ENCODE measurements at regions not wholly inside any gene's neighbourhood (a gene's known extent, or its start where the extent isn't known, plus 50 kb on each side); places are given as distances from the start of the nearest gene placed in this dataset.
"Not testable (repeated sequence)": the region's sequence is repeated elsewhere in the genome, so short reads cannot be mapped to it uniquely, and the experiment has no call there.

DNA sequence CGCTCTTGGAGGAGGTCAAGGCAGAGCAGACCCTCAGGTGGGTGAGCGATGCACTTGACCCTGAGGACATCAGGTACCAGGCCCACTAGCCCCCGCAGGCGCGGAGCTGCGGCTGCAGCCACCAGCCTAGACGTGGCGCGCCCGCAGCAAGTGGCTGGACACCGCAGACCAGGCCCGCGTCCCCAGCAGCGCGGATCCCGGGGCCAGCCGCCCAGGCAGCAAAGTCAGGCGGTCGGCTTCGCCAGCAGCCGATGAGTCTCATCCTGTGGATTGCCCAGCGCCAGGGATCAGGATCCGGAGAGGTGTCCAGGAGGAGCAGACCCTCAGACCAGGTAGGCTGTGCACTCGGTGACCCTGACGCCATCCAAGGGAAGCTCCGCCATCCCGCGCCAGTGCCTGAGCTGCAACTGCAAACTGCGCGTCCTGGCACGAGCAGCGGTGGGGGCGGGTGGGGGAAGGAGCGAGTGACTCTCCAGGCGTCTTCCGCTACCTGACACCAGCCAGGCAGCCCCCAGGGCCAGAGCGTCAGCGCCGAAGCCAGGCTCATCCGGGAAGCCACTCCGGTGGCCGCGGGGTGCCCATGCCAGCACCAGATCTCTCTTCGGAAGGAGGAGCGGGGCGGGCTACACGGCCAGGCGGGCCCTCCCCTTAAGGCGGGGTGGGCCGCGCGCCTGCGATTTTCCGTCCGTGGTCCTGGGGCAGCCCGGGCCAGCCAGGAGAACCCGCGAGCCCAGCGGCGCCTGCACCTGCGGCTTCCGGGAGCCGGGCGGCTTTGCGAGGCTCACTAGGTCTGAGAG lies 92.6 kb upstream of the THOC3 start:
- peak; percentile 92 to 93 for ATAC-seq

DNA sequence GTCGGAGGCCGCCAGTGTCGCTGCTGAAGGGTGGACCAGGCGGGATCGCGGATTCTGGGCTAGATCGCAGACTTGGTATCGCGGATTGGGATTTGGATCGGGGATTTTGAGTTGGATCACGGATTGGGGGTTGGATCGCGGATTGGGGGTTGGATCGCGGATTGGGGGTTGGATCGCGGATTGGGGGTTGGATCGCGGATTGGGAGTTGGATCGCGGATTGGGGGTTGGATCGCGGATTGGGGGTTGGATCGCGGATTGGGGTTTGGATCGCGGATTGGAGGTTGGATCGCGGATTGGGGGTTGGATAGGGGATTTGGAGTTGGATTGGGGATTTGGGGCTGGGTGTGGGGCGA lies 93.1 kb upstream of the THOC3 start:
- ATAC-seq = not testable (repeated sequence)

- not testable (repeated sequence) for ATAC-seq
Measured at GRCh38 chr5:176061660-176062059, 93.5 kb upstream of the THOC3 start.

GRCh38 chr5:176066262-176066945 lies 98.3 kb upstream of the THOC3 start:
- peak; percentile 37 to 66 for ATAC-seq

- ATAC-seq = peak in 1 of 2 donors; percentile 21
Measured at GRCh38 chr5:176067162-176067561, 99.0 kb upstream of the THOC3 start.

- peak; percentile 45 to 61 for ATAC-seq
Measured at GRCh38 chr5:176067948-176068347, 99.8 kb upstream of the THOC3 start.

- ATAC-seq = not testable (repeated sequence)
Measured at GRCh38 chr5:176073996-176074571, 106.0 kb upstream of the THOC3 start.

GRCh38 chr5:176083717-176084116 lies 115.6 kb upstream of the THOC3 start:
- ATAC-seq = not testable (repeated sequence)

- not testable (repeated sequence) for ATAC-seq
Measured at GRCh38 chr5:176103083-176103482, 135.0 kb upstream of the THOC3 start.

DNA sequence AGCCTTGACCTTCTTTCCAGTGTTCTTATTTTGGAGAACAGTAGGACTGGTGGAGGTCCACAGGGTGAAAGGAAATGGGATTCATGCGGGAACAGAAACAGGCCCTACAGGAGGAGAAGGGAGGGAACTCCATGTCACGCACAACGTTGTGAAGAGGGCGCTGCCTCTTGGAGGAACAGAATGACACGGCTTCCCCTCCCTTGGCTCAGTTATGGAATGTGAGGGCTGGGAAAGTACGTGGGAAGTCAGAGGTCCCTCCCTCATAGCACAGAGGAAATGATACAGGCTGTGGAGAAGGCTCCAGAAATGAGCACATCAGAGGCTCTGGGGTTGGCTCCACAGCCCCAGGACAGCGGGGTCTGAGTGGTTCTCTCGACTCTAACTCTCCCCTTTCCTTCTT lies 125.3 kb upstream of the SIMC1 start:
- ATAC-seq = not testable (repeated sequence)

DNA sequence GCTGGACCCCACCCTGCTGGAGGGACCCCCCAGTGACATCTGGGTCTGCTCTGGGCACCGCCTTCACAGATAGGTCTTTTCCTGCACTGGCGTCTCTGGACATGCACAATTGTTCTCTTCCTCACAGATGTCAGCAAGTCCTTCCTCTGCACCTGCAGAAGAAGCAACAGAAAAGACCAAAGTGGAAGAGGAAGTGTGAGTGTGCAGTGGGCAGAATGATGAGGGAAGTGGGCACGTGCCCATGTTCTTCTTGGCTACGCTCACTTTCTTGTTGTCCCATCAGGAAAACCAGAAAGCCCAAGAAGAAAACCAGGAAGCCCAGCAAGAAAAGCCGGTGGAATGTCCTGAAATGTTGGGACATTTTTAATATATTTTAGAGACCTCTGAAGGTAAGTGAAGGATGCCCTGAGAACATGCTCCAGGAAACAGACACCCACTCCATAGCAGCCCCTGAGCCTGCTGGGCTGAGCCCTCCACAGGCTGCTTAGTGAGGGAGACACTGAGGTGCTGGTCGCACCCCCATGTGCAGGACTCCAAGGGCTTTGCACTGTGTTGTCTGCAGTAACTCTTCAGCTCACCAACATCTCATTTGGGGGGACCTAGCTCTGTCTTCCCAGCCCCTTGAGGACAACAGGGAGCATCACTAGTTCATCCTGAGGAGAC lies 124.4 kb upstream of the SIMC1 start:
- not testable (repeated sequence) for ATAC-seq

DNA sequence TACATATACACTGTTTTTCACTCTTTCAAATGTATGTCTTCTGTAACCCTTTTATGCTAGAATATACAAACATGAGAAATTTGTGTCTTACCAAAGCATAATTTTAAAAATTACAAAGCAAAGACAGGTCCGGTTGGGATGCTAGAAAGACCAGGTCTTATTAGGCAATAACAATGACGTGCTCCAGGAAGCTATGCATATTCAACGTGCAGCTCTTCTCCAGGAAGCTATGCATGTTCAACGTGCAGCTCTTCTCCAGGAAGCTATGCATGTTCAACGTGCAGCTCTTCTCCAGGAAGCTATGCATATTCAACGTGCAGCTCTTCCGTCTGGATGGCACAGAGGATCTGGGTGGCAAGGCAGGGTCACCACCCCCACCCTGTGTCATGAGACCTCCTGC lies 123.4 kb upstream of the SIMC1 start:
- not testable (repeated sequence) for ATAC-seq

GRCh38 chr5:176117699-176118238 lies 120.5 kb upstream of the SIMC1 start:
- not testable (repeated sequence) for ATAC-seq

- not testable (repeated sequence) for ATAC-seq
Measured at GRCh38 chr5:176122361-176122760, 115.9 kb upstream of the SIMC1 start.

- ATAC-seq = not testable (repeated sequence)
Measured at GRCh38 chr5:176124120-176124519, 114.1 kb upstream of the SIMC1 start.

GRCh38 chr5:176131771-176132170 lies 106.5 kb upstream of the SIMC1 start:
- no peak for ATAC-seq

DNA sequence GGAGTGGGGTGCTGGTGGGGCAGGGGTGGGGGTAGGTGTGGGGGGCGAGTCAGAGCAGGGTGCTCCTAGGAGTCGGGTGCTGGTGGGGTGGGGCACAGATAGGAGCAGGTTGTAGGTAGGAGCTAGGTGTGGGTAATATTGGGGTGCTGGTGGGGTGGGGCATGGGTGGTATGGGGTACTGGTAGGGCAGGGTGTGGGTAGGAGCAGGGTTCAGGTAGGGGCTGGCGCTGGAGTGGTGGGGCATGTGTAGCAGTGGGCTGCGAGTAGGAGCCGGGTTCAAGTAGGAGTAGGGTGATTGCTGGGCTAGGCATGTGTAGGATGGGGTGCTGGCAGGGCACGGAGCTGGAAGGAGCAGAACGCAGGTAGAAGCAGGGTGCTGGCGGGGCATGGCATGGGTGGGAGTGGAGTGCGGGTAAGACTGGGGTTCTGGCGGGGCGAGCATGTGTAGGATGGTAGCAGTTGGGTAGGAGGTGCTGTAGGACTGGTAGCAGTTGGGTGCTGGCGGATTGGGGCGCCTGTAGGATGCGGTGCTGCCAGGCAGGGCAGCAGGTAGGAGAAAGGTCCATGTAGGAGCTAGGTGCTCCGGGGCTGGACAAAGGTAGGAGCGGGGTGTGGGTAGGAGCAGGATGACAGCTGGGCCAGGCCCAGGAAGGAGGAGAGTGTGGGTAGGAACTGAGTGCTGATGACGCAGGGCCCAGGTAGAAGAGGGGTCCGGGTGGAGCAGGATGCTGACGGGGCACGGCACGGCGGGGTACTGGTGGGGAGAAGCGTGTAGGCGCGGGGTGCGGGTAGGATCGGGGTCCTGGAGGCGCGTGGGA lies 105.5 kb upstream of the SIMC1 start:
- peak in 1 of 2 donors; percentile 38 for ATAC-seq

GRCh38 chr5:176133289-176133870 lies 104.8 kb upstream of the SIMC1 start:
- ATAC-seq = peak in 1 of 2 donors; percentile 41

DNA sequence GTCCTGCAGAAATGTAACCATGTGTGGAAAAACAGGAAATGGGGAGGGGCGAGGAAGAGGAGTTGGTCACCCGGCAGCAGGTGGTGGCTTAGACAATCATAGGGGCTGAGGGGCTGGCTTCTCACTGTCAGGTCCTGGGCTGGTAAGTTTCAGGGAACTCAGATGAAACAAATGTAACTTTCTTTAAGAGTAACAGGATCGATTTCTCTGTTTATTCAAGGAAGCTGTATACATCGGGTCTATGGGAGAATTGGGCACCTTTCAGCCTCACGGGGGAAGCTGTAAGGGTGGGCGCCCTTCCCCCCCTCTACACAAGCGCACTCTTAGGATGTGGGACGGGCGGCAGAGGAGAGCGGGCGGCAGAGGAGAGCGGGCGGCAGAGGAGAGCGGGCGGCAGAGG lies 104.3 kb upstream of the SIMC1 start:
- no peak for ATAC-seq

DNA sequence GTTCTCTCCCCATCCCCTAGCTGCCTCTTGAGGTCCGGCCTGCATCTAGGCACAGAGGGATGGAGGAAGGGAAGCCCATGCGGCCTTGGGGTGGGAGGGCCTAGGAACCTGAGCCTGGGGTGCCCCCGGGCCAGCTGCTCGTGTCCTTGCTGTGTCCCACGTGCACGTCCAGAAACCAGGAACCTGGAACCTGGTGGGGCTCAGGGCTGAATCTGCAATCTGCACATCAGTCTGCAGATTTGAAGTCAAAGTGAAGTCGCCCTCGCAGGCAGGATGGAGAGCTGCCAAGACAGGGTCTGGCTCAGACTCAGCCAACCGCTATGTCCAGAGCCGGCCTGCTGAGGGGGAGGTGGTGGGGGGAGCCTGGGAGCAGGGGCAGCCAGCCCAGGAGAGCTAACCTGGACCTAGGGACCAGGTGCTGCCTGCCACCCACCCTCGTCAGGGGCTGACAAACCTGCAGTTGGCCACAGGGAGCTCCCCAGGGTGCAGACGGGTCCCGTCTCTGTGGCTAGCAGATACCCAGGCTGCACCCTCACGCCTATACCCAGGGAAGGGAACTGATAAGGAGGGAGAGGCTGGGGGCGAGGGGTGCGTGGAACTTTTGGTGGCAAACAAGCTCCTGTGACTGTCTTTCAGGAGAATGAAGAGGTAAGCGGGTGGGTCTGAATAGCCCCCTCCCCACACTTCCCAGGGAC lies 103.5 kb upstream of the SIMC1 start:
- no peak for ATAC-seq

DNA sequence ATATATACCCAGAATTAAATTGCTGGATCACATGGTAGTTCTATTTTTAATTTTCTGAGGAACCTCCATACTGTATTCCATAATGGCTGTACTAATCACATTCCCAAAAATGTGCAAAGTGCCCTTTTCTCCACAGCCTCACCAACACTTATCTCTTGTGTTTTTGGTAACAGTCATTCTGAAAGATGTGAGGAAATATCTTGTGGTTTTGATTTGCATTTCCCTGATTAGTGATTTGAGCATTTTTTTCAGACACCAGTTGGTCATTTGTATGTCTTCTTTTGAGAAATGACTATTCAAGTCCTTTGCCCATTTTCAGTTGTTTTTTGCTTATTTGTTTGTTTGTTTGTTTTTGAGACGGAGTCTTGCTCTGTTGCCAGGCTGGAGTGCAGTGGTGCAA lies 98.1 kb upstream of the SIMC1 start:
- ATAC-seq = not testable (repeated sequence)

Measured in activated CD4-positive, CD25-positive, alpha-beta regulatory T cell treated with anti-CD3 and anti-CD28 coated beads, Interleukin-2, amount 50 U/mL, for 24 hours (primary cell).